MCF 10A (cell line): ENCODE measurements at regions not wholly inside any gene's neighbourhood (a gene's known extent, or its start where the extent isn't known, plus 50 kb on each side); places are given as distances from the start of the nearest gene placed in this dataset.

Experiments
- BruUV-seq: library from RNA; stranded (reverse); fragments of 400-500 nt; replicated peaks from 2 replicates; lab custom pipeline; 2021; lab: Mats Ljungman, UMichigan
- CTCF ChIA-PET: fragments of 300-600 bp; sonication (Branson Sonifier 250); formaldehyde crosslinking; extraction: SDS; loops from one replicate; lab custom pipeline; 2021; ENCODE audit warnings: antibody characterized with exemption, inconsistent platforms; lab: Yijun Ruan, JAX
- POLR2A ChIA-PET: fragments of 300-600, 350-650 bp; sonication (Branson Sonifier 250); formaldehyde crosslinking; extraction: SDS; loops from one replicate; lab custom pipeline; 2020; ENCODE audit warnings: antibody characterized with exemption, inconsistent platforms; lab: Yijun Ruan, JAX
- DNase-seq: peaks from one replicate; pipeline ENCODE4 v3.0.0-alpha.2; 2018; ENCODE audit not compliant: unreplicated experiment
- H3K27ac Mint-ChIP-seq: one replicate; pipeline ENCODE4 v1.8.0; 2022; ENCODE audit warnings: mild to moderate bottlenecking, low read depth, mixed read lengths; ENCODE audit not compliant: unreplicated experiment
- H3K27me3 Mint-ChIP-seq: one replicate; pipeline ENCODE4 v1.8.0; 2022; ENCODE audit warnings: mixed read lengths; ENCODE audit not compliant: insufficient read depth, unreplicated experiment
- H3K36me3 Mint-ChIP-seq: one replicate; pipeline ENCODE4 v1.8.0; 2022; ENCODE audit warnings: mild to moderate bottlenecking, moderate library complexity, mixed read lengths; ENCODE audit not compliant: insufficient read depth, unreplicated experiment
- H3K4me1 Mint-ChIP-seq: one replicate; pipeline ENCODE4 v1.8.0; 2022; ENCODE audit warnings: mixed read lengths; ENCODE audit not compliant: insufficient read depth, unreplicated experiment
- H3K4me3 Mint-ChIP-seq: one replicate; pipeline ENCODE4 v1.8.0; 2022; ENCODE audit warnings: mild to moderate bottlenecking, moderate library complexity, mixed read lengths; ENCODE audit not compliant: unreplicated experiment
- H3K9me3 Mint-ChIP-seq: one replicate; pipeline ENCODE4 v1.8.0; 2022; ENCODE audit warnings: mixed read lengths; ENCODE audit not compliant: unreplicated experiment
- intact Hi-C: fragments of 100-400 bp; cut with micrococcal nuclease; formaldehyde crosslinking; loops from 2 replicates; pipeline ENCODE4 v1.14.1; 2022
- TF ChIP-seq, protein P1 (sequence below): fragments of 200-600 bp; IDR thresholded peaks from one replicate; pipeline ENCODE4 v1.8.0; 2022; ENCODE audit warnings: antibody characterized with exemption, mild to moderate bottlenecking; ENCODE audit not compliant: unreplicated experiment

GRCh38 chr1:166471359-166471758 lies 304.6 kb upstream of the FAM78B start:
- intact Hi-C loops = no loop called here
- DNase-seq = no peak
- Mint-ChIP-seq H3K4me3 (no peak overlapping the region), H3K36me3 (no peaks in the 10 kb centered on the region), H3K4me1 (no peaks in the 10 kb centered on the region), H3K27me3 (no peaks in the 10 kb centered on the region), H3K27ac (no peak overlapping the region), H3K9me3 (peaks cover 17% of the 10 kb centered on the region)
- TF ChIP-seq, protein P1, sequence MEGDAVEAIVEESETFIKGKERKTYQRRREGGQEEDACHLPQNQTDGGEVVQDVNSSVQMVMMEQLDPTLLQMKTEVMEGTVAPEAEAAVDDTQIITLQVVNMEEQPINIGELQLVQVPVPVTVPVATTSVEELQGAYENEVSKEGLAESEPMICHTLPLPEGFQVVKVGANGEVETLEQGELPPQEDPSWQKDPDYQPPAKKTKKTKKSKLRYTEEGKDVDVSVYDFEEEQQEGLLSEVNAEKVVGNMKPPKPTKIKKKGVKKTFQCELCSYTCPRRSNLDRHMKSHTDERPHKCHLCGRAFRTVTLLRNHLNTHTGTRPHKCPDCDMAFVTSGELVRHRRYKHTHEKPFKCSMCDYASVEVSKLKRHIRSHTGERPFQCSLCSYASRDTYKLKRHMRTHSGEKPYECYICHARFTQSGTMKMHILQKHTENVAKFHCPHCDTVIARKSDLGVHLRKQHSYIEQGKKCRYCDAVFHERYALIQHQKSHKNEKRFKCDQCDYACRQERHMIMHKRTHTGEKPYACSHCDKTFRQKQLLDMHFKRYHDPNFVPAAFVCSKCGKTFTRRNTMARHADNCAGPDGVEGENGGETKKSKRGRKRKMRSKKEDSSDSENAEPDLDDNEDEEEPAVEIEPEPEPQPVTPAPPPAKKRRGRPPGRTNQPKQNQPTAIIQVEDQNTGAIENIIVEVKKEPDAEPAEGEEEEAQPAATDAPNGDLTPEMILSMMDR = no peak
- POLR2A ChIA-PET = no interaction called here
- no TSS peak for BruUV-seq
- CTCF ChIA-PET = interaction anchor here (0.7 to 5.2 kb wide), 2 partner anchors 8 to 52 kb away, joined by 3 to 35 read pairs; no protein-coding TSS in a partner anchor

GRCh38 chr1:166479052-166479631 lies 312.3 kb upstream of the FAM78B start:
- CTCF ChIA-PET = interaction anchor here (0.6 to 9.5 kb wide), 93 partner anchors 9 to 1048 kb away, joined by 3 to 103 read pairs (median 4); no protein-coding TSS in a partner anchor
- peak; percentile 71 for DNase-seq

DNA sequence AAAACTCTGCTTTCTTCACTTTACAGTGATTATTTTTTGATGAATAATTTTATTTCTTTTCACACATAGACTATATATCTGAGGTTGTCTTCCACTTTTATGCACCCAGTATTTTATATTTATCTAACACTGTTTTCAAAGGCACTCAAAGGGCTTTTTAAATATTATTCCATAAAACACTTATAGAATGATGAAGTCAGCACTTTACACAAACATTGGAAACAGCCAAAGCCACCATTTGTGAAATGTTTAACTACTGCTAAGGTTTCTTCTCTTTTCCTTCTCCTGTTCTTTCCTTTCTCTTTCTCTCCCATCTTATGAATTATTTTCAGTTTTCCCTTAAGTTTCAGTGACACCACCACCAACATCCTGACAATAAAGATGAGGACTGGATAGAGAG lies 317.7 kb upstream of the FAM78B start:
- BruUV-seq = no TSS peak
- H3K9me3 Mint-ChIP-seq = no peaks in the 10 kb centered on the region
- H3K36me3 Mint-ChIP-seq = no peaks in the 10 kb centered on the region
- no peak overlapping the region for H3K27ac Mint-ChIP-seq
- intact Hi-C loops = no loop called here
- ChIA-PET POLR2A (interaction anchor here (0.6 to 0.7 kb wide), 2 partner anchors 185 to 1699 kb away, joined by 3 read pairs; no protein-coding TSS in a partner anchor), CTCF (interaction anchor here (0.6 to 1.0 kb wide), 2 partner anchors 352 to 571 kb away, joined by 3 read pairs; no protein-coding TSS in a partner anchor)
- DNase-seq = no peak
- H3K27me3 Mint-ChIP-seq = peaks cover 22% of the 10 kb centered on the region
- no peaks in the 10 kb centered on the region for H3K4me1 Mint-ChIP-seq
- TF ChIP-seq, protein P1 = no peak
- no peak overlapping the region for H3K4me3 Mint-ChIP-seq

More at GRCh38 chr1:166479052-166479631, 312.3 kb upstream of the FAM78B start:
- POLR2A ChIA-PET = interaction anchor here (0.6 to 1.0 kb wide), 3 partner anchors 141 to 546 kb away, joined by 3 read pairs; no protein-coding TSS in a partner anchor
- H3K36me3 Mint-ChIP-seq = no peaks in the 10 kb centered on the region
- no peak overlapping the region for H3K4me3 Mint-ChIP-seq
- peaks cover 29% of the 10 kb centered on the region for H3K27me3 Mint-ChIP-seq
- H3K9me3 Mint-ChIP-seq = no peaks in the 10 kb centered on the region
- intact Hi-C loops = loop anchor here (1.0 to 2.0 kb wide), 7 partner anchors 252 to 761 kb away; no protein-coding TSS in a partner anchor
- H3K27ac Mint-ChIP-seq = no peak overlapping the region
- TF ChIP-seq, protein P1 = peak; percentile 89
- no peaks in the 10 kb centered on the region for H3K4me1 Mint-ChIP-seq
- no TSS peak for BruUV-seq

GRCh38 chr1:166484871-166485270 lies 318.1 kb upstream of the FAM78B start:
- Mint-ChIP-seq H3K9me3 (no peaks in the 10 kb centered on the region), H3K4me3 (no peak overlapping the region), H3K27ac (no peak overlapping the region), H3K4me1 (no peaks in the 10 kb centered on the region), H3K36me3 (no peaks in the 10 kb centered on the region), H3K27me3 (peaks cover 20% of the 10 kb centered on the region)
- no peak for DNase-seq
- intact Hi-C loops = no loop called here
- ChIA-PET CTCF (interaction anchor here (0.6 to 1.2 kb wide), 4 partner anchors 8 to 571 kb away, joined by 3 to 5 read pairs (median 3); no protein-coding TSS in a partner anchor), POLR2A (interaction anchor here (0.6 to 0.7 kb wide), 2 partner anchors 186 to 1700 kb away, joined by 3 read pairs; no protein-coding TSS in a partner anchor)
- no TSS peak for BruUV-seq
- TF ChIP-seq, protein P1 = no peak
